OCI-M2 (cell line): ENCODE measurements at regions not wholly inside any gene's neighbourhood (a gene's known extent, or its start where the extent isn't known, plus 50 kb on each side); places are given as distances from the start of the nearest gene placed in this dataset.
"Not testable (repeated sequence)": the region's sequence is repeated elsewhere in the genome, so short reads cannot be mapped to it uniquely, and the experiment has no call there.

Experiments
- DNase-seq: peaks from one replicate; lab custom pipeline; 2025; ENCODE audit not compliant: unreplicated experiment; lab: John Stamatoyannopoulos, UW

DNA sequence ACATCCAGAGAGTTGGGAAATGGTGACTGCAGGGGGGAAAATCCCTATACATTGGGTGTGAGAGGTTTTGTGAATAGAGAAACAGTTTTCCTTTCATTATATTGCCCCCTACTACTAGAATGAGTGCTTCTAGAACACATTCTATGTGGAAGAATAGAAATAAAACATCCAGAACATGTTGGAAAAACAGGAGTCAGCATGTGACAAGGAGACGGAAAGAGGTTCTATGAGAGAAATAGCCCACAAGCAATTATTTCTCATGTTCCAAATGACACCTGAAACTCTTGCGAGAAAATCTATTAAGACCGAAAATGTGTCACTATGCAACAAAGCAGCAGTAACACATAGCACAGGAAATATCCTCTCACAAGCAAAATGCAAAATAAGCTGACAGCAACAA, 202.7 kb upstream of the SPOPL start:
- DNase-seq = no peak

DNA sequence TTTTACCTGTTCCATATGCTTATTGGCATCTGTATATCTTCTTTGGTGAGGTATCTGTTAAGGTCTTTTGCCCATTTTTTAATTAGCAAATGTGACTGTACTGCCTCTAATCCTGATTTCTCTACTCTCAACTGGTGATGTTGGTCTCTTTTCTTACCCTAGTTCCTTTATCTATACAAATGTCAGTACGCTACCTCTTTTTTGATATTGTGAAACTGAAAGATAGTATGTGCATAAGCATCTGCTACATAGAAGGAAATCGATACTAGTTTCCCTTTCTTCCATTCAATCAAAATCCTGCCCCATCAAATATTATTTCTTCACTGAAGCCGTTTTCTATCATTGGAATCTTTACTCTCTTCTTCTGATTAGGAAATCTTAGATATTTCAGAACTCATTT, 194.9 kb upstream of the SPOPL start:
- DNase-seq = no peak

DNA sequence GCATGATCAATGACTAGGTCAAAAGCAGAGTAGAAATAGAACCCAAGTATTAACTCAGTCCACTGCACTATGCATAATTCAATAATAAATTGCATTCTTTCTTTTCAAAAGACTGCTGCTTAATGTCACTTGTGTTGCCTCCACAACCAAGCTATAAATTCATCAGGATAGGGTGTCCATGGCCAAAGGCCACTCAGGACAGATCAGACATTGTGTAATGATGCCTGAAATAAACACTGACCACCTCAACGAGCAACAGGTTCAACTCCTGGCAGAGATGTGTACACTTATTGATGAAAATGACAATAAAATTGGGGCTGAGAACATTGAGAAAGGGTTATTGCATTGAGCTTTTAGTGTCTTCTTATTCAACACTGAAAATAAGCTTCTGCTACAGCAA, 194.5 kb upstream of the SPOPL start:
- no peak for DNase-seq

DNA sequence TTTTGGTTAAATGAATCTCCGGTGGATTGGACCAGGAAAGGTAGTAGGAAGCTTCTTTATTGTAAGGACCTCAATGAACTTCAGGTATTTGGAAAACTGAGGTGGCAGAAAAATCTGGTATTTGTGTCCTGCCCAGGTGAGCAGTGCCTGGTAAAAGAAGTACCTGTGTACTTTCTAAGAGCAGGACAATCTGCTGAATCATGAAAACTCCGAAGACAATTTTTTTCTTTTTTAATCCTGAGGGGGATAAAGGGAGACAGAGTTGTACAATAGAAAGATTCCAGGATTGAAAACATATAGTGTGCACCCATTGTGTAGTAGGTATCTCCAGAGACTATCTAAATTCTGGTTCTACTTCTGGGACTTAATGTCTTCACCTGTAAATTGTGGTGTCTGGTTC, 191.8 kb upstream of the SPOPL start:
- DNase-seq = no peak

DNA sequence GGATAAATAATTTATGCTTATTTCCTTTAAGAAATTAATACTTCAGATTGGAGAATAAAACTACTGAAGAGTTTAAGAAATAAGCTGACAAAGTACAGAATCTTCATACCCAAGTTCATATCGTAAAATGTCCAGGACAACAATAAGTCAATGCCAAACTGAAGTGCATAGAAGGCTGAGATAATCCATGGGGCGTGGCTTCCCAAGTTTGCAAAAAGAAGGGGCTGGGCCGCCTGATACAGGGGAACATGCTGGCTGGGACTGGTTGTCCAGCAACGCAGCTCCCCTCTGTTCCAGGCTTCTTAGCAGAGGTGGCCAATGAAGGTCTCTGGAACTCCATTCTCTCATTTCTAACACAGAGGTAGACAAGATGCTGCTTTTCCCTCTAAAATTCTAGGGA, 189.5 kb upstream of the SPOPL start:
- DNase-seq = no peak

DNA sequence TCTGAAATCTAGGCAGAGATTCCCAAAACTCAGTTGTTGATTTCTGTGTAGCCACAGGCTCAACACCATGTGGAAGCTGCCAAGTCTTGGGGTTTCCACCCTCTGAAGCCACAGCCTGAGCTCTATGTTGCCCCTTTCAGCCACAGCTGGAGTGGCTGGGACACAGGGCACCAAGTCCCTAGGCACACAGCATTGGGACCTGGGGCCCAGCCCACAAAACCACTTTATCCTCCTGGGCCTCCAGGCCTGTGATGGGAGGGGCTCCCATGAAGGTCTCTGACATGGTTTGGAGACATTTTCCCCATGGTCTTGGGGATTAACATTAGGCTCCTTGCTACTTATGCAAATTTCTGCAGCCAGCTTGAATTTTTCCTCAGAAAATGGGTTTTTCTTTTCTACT, 186.0 kb upstream of the SPOPL start:
- DNase-seq = not testable (repeated sequence)

DNA sequence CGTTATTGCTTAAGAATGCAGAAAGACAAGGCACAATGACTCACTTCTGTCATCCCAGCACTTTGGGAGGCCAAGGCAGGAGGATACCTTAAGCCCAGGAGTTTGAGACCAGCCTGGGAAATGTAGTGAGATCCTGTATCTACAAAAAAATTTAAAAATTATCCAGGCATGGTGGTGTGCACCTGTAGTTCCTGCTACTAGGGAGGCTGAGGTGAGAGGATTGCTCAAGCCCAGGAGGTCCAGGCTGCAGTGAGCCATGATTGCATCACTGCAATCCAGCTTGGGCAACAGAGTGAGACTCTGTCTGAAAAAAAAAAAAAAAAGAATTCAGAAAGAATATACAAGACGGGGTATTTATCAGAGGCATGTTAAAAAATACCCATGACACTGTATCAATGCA, 182.0 kb upstream of the SPOPL start:
- no peak for DNase-seq

DNA sequence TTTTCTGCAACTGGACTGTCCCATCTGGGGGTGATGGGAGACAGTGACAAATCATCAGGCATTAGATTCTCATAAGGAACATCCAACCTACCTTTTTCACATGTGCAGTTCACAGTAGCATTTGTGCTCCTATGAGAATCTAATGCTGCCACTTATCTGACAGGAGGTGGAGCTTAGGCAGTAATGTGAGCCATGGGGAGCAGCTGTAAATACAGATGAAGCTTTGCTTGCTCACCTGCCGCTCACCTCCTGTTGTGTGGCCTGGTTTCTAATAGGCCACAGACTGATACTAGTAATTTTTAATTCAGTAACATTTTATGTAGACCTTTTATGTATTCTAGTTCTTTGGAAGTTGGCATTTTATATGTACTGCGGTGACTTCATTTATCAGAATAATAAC, 180.1 kb upstream of the SPOPL start:
- DNase-seq = no peak

DNA sequence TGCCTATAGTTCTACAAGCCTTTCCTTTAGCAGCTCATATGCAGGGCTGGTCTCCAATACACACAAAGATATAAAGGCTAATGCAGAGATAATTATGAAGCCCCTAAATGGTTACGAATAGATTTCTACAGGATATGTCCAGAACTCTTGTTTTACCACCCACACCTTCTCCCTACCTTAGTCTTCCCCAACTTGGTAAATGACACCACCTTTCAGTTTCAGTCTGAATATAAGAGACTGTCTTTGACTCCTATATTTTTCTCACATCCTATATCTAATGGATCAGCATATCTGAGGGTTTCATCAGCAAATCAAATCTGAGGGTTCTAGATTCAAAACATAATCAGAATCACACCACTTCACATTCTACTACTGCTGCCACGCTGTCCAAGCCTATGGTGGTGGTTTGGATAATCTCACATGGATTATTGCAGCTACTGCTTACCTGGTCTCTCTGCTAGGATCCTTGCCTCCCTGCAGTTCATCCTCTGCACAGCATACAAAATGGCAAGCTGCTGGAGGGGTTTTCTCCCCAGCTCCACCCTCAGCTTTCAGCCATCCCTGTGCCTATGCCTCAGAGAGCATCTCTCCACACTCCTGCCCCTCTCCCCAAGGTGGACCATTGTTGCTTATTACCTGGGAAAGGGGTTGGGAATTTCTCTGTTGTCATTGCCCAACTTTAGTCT, 178.0 kb upstream of the SPOPL start:
- DNase-seq = no peak

DNA sequence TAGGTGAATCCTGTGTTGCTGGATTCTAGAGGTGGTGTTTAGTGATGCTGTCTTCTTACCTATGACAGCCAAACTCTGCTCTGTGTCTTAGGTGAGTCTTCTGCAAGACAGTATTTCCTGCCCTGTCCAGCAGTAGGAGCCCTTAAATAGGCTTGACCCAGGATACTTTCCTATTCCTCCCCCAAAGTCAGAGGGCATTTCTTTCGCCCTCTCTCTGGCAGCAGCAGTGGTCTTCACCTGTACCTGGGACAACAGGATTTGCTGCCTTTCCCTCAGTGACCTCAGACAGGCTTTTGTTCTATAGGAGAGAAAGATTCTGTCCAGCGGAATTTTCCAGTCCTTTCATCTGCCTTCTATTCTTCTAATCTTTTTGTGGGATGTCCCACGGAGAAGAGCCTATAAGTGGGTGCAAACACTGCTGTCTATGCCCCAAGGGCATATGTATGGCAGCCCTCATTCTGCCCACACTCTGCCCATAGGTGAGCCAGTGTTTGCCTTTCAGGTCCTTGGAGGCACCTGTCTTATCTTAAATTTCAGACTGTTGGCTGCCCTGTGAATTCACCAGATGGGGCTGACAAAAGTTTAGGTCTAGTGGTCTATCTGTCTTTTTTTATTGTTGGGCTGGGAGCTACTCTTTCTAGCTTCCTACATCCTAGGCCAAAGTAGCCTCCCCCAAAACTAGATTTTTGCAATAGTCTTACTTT, 177.3 kb upstream of the SPOPL start:
- DNase-seq = no peak

DNA sequence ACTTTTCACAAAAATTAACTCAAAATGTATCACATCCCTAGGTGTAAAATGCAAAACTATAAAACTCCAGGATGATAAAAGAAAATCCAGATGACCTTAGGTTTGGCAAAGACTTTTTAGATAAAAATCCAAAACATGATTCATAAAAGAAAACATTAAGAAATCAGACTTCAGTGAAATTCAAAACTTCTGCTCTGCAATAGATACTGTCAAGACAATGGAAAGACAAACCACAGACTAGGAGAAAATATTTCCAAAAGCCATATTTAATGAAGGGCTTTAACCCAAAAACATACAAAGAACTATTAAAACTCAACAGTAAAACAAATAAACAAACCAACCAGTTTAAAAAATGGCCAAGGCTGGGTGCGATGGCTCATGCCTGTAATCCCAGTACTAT, 173.6 kb upstream of the SPOPL start:
- DNase-seq = no peak

DNA sequence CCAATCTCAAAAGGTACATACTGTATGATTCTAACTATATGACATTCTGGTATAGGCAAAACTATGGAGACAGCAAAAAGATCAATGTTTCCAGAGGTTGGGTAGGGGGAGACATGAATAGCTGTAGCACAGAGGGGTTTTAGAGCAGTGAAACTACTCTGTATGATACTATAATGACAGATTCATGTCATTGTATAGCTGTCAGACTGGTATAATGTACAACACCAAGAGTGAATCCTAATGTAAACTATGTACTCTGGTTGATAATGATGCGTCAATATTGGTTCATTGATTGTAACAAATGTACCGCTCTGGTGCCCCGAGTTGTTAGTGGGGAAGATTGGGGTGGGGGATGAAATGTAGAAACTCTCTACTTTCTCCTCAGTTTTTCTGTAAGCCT, 172.4 kb upstream of the SPOPL start:
- no peak for DNase-seq

DNA sequence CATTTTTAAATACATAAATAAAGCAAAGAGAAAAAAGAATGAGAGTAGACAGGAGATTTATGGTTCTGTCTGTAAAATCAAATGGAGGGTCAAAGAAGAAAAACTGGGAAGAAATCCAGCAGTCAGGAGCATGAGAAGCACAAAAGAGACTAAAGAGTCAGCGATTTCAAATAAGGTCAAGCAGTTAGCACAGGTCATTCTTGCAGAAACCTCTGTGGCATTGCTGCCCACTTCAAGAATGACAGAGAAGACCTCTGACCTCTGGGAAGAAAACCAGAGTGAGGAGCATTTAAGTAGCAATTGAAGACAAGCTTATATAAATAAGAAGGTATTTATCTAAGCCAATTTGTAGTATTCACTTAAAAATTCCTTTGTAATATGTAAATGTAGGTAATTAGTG, 172.0 kb upstream of the SPOPL start:
- DNase-seq = no peak

DNA sequence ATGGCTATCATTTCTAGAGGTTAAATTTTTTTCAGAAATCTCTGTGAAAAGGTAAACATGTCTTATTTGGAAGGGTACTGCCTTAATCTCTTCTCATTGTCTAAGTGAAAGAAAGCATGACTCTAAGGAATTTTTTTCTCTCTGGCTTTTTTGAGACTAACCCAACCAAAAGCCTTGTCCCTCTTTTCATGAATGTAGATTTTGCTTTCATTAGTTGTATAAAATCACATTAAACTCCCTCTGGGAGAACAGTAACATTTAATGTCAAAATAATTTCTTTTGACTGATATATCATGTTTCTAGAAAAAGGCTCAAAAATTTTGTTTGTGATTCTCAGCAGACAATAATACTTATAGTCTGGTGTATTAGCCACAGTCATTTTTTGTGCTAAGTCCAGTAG, 168.4 kb upstream of the SPOPL start:
- DNase-seq = no peak

DNA sequence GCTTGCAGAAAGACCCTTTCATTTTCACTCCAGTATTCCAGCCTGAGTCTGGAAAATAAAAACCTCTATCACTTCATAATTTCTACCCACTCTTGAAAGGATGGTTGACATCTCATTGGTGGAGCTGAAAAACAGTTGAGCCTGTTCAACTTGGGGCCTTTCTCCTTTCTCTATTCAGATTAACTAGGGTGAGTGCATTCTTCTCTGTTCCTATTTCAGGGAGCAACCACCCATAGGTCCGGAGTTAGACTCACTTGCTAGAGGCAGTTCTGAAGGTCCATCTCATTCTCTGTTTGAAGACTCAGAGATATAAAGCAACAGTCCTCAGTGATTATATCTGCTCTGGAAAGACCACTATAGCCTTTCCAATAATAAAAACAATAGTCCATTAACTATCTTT, 167.9 kb upstream of the SPOPL start:
- no peak for DNase-seq

DNA sequence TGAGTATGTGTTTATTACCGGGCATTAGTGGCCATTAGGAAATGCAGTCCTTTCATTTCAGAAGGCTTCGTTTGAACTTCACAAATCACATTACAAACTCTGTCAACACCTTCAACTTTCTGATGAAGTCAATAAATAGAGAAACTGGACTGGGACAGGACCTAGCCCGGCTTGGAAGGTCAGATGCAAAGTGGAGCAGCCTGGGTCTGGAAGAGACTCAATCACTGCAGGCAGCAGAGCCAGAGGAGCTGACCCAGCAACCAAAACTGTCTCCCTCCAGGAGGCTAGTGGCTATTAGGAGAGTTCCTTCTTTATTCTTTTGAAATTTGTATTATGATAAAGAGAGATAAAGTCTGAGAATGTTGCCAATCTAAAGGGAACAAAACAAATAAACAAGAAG, 167.2 kb upstream of the SPOPL start:
- DNase-seq = no peak

DNA sequence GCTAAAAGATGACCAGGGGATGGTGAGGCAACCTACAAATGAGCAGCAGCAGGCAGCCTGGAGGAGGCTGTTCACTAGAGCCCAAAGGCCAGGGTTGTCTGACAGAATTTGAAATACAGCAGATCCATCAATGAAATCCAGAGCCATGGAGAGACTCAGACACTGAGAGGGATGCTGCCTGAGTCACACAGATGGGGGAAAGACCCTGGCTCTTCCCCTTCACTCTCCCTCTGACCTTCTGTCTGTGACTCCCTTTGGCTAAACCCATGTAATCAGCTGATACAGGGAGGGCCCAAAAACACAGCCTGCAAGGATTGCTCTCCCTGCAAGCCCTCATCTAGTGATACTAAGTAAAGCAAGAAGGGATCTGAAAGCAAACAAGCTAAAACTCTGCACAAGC, 166.5 kb upstream of the SPOPL start:
- DNase-seq = no peak

DNA sequence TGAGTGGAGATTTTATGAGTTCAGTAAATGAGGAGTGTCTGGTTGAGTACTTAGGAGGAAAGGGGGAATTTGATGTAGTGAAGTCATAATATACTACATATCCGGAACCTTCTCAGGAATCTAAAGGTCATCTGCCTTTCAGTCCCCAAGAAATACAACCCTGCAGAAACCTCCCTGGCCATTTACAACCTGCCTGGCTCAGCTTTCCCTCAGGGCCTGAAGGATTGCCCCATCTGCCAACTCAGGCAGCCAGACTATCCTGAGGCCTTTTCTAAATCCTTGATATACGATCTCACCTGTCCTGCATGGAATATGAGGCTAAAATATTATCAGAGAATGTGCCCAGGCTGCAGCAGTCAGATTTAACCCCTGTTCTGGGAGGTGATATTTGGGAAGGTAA, 165.4 kb upstream of the SPOPL start:
- DNase-seq = no peak

DNA sequence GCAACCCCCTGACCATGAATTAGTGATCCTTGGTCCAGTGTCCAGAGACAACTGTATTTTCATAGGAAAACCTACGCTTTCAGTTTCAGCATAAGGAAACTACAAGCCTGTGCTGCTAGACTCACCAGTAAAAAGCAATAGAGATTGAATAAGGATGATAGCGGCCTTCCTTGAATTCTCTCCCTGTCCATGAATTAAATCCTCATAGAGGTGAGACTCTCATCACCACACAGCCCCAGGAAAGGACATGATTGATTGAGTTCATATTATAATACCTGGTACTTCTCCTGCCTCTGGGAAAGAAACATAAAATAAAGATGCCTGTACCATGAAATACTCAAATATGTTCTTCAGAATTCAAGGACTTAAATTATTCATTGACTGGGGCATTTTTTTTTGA, 146.3 kb upstream of the SPOPL start:
- DNase-seq = no peak

DNA sequence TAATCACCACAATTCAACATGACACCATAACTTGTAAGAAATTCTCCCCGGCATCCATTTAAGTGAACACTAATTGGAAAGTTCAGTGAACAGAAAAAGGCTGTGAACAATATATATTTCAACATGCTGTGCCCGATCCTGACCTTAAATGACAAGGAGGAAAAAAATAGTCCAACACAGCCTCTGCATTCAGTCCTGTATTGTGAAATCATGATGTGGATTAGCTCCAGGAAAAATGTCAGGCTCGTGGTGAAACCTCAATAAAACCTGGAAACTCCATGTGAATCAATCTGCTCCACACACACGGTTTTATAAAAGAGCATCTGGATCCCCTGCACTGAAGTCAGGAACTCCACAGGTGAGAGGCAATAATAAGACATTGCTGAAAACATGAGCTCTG, 145.4 kb upstream of the SPOPL start:
- no peak for DNase-seq

DNA sequence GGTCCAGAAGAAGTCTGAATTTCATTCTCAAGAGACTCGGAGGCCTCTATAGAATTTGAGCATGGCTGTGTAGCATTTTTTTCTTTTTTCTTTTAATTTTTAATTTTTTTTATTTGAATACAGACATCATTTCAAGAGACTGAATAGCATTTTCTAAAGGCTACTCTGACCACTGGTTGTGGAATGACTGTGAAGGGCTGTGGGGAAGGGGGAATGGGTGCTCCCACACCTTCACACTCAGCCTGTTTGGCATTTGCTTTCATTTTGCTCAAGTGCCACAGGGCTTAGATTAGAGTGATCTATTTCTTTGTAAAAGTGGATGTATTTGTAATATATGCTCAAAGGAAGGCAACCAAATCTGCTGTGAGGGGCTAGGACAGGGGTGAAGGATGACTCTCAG, 142.0 kb upstream of the SPOPL start:
- no peak for DNase-seq

DNA sequence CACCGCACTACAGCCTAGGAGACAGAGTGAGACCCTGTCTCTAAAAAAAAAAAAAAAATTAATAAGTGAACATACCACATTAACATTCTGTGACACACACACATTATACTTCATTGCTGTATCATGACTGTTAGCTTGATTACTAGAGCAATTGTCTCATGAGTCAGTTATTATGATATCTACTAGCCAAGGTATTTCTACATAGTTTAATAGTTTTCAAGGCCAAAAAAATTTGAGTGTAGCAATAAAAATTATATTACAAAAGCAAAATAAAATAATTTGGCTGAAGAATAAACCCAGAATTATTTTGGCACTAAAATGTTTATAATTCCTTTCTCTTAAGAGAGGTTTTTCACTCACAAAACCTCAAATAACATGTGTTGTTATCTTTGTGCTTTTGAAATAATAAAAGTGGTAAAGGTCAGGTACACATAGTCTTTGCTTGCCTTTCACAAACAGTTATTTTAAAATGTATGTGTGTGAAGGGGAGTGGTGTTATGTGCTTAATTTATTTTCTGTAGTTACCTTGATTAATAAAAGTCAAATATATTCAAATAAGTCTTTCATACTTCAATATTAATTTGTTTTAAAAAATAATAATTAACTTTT, 136.9 kb upstream of the SPOPL start:
- DNase-seq = no peak

DNA sequence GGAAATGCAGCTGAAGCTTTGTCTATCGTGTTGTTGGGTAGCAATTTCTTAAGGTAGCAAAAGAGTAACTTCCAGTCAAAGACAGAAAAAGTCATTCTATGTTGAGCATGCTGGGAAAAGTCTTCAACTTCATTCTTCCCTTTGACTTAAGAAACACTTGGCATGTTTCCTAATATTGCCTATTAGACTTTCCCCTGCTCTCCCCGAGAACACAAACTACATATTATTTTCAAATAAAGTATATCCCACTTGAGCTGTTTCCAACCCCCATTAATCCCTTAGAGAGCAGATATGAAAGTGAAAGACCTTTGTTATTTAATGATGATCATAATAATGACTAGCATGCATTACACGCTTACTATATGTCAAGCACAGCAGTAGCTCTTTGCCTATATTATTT, 136.0 kb upstream of the SPOPL start:
- DNase-seq = no peak
